ENCODE measurements at regions not wholly inside any gene's neighbourhood (a gene's known extent, or its start where the extent isn't known, plus 50 kb on each side); places are given as distances from the start of the nearest gene placed in this dataset.

- no CpG with 5 or more reads among the region's 1 CpG for WGBS (ENCODE audit: insufficient coverage)
- no peaks in the 10 kb centered on the region for H3K27me3 Mint-ChIP-seq (ENCODE audit: low read depth in 3 of 3)
- H3K27me3 ChIP-seq (ENCODE audit: control insufficient read depth in 2 of 2, insufficient read depth in 2 of 2, low read length in 2 of 2): no peaks in the 10 kb centered on the region
- no peaks in the 10 kb centered on the region for H3K36me3 Mint-ChIP-seq
- H3K27ac Mint-ChIP-seq: no peak overlapping the region
- no peak overlapping the region for H3K27ac ChIP-seq (ENCODE audit: low read depth in 1 of 2, low read length in 2 of 2)
- TF ChIP-seq, protein P1, sequence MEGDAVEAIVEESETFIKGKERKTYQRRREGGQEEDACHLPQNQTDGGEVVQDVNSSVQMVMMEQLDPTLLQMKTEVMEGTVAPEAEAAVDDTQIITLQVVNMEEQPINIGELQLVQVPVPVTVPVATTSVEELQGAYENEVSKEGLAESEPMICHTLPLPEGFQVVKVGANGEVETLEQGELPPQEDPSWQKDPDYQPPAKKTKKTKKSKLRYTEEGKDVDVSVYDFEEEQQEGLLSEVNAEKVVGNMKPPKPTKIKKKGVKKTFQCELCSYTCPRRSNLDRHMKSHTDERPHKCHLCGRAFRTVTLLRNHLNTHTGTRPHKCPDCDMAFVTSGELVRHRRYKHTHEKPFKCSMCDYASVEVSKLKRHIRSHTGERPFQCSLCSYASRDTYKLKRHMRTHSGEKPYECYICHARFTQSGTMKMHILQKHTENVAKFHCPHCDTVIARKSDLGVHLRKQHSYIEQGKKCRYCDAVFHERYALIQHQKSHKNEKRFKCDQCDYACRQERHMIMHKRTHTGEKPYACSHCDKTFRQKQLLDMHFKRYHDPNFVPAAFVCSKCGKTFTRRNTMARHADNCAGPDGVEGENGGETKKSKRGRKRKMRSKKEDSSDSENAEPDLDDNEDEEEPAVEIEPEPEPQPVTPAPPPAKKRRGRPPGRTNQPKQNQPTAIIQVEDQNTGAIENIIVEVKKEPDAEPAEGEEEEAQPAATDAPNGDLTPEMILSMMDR (IDR thresholded peaks at IDR 0.05): no peak
- H3K4me2 ChIP-seq (replicated peaks; ENCODE audit: extremely low read depth, low read length, poor library complexity, severe bottlenecking): no peak overlapping the region
- no peak overlapping the region for H3K4me3 ChIP-seq (replicated peaks in 1 of 3; ENCODE audit: low read depth in 2 of 3, low read length in 3 of 3)
- no peaks in the 10 kb centered on the region for H3K9me3 ChIP-seq (replicated peaks in 1 of 2; ENCODE audit: control insufficient read depth in 1 of 2, insufficient read depth in 1 of 2, low read length in 2 of 2)
- H3K79me2 ChIP-seq (ENCODE audit: insufficient read depth, low read length): no peaks in the 10 kb centered on the region
- intact Hi-C loops (cut with micrococcal nuclease): no loop called here
- H4K20me1 ChIP-seq (ENCODE audit: insufficient read depth, low read length): no peaks in the 10 kb centered on the region
- no peaks in the 10 kb centered on the region for H3K4me1 ChIP-seq (ENCODE audit: control insufficient read depth in 1 of 2, insufficient read depth in 2 of 2, low read length in 2 of 2)
- H3K9ac ChIP-seq (ENCODE audit: insufficient read depth, low read length, poor library complexity, severe bottlenecking): no peak overlapping the region
- no peak overlapping the region for H2AFZ ChIP-seq (ENCODE audit: insufficient read depth, low read depth, low read length, poor library complexity, severe bottlenecking)
- no peak for DNase-seq
- peaks cover 0 to 2% (median 0%) of the 10 kb centered on the region in 7 donors for H3K9me3 Mint-ChIP-seq
- no peaks in the 10 kb centered on the region for H3K36me3 ChIP-seq (replicated peaks in 1 of 2; ENCODE audit: control insufficient read depth in 1 of 2, insufficient read depth in 2 of 2, low read length in 2 of 2)
- H3K4me3 Mint-ChIP-seq: no peak overlapping the region
- no peaks in the 10 kb centered on the region for H3K4me1 Mint-ChIP-seq
These were observed 807.3 kb downstream of the TSN start for GRCh38 chr2:122562775-122563174.

- Histone ChIP-seq H4K20me1 (ENCODE audit: insufficient read depth, low read length) (no peaks in the 10 kb centered on the region), H2AFZ (ENCODE audit: insufficient read depth, low read depth, low read length, poor library complexity, severe bottlenecking) (no peak overlapping the region), H3K4me3 (replicated peaks in 1 of 3; ENCODE audit: low read depth in 2 of 3, low read length in 3 of 3) (no peak overlapping the region), H3K4me1 (ENCODE audit: control insufficient read depth in 1 of 2, insufficient read depth in 2 of 2, low read length in 2 of 2) (no peaks in the 10 kb centered on the region), H3K9me3 (replicated peaks in 1 of 2; ENCODE audit: control insufficient read depth in 1 of 2, insufficient read depth in 1 of 2, low read length in 2 of 2) (no peaks in the 10 kb centered on the region), H3K36me3 (replicated peaks in 1 of 2; ENCODE audit: control insufficient read depth in 1 of 2, insufficient read depth in 2 of 2, low read length in 2 of 2) (no peaks in the 10 kb centered on the region), H3K27ac (ENCODE audit: low read depth in 1 of 2, low read length in 2 of 2) (no peak overlapping the region), H3K79me2 (ENCODE audit: insufficient read depth, low read length) (no peaks in the 10 kb centered on the region), H3K9ac (ENCODE audit: insufficient read depth, low read length, poor library complexity, severe bottlenecking) (no peak overlapping the region), H3K4me2 (replicated peaks; ENCODE audit: extremely low read depth, low read length, poor library complexity, severe bottlenecking) (no peak overlapping the region), H3K27me3 (ENCODE audit: control insufficient read depth in 2 of 2, insufficient read depth in 2 of 2, low read length in 2 of 2) (no peaks in the 10 kb centered on the region)
- H3K9me3 Mint-ChIP-seq: peaks cover 0 to 2% (median 0%) of the 10 kb centered on the region in 7 donors
- no peak overlapping the region for H3K27ac Mint-ChIP-seq
- H3K27me3 Mint-ChIP-seq (ENCODE audit: low read depth in 3 of 3): no peaks in the 10 kb centered on the region
- no peak for DNase-seq
- no peaks in the 10 kb centered on the region for H3K36me3 Mint-ChIP-seq
- H3K4me1 Mint-ChIP-seq: no peaks in the 10 kb centered on the region
- intact Hi-C loops (cut with micrococcal nuclease): no loop called here
- 59% methylated on average over 2 of the region's 2 CpGs for WGBS (ENCODE audit: insufficient coverage)
- no peak overlapping the region for H3K4me3 Mint-ChIP-seq
- TF ChIP-seq, protein P1 (IDR thresholded peaks at IDR 0.05): no peak
These were observed 808.3 kb downstream of the TSN start for GRCh38 chr2:122563781-122564180.
